SK-N-SH (cell line): ENCODE measurements at regions not wholly inside any gene's neighbourhood (a gene's known extent, or its start where the extent isn't known, plus 50 kb on each side); places are given as distances from the start of the nearest gene placed in this dataset.

Experiments
- CTCF ChIP-seq: fragments of 200-600 bp; sonication (generic); IDR thresholded peaks from 2 replicates; pipeline ENCODE4 v1.6.1; 2017; ENCODE audit warnings: antibody characterized with exemption, mild to moderate bottlenecking, moderate library complexity
- EP300 ChIP-seq, 2 experiments: IDR thresholded peaks; 2 replicates each; pipeline versions ENCODE4 v1.4.0 to v1.6.1; 2012; ENCODE audit warnings: borderline replicate concordance in 1 of 2, low read depth in 1 of 2, low read length in 1 of 2
- EZH2phosphoT487 ChIP-seq: fragments of 200-600 bp; sonication (generic); IDR thresholded peaks from 2 replicates; pipeline ENCODE4 v1.6.1; 2017; ENCODE audit warnings: low read depth, mixed run types, mild to moderate bottlenecking, antibody characterized with exemption, moderate library complexity, borderline replicate concordance
- FOXJ3 ChIP-seq: sonication (generic); formaldehyde crosslinking; IDR thresholded peaks from 2 replicates; pipeline ENCODE4 v1.5.1; 2020; ENCODE audit warnings: mild to moderate bottlenecking, missing genetic modification reagents
- MXI1 ChIP-seq: IDR thresholded peaks from 2 replicates; pipeline ENCODE4 v1.6.1; 2012; ENCODE audit warnings: mild to moderate bottlenecking, low read depth, low read length, improper control_type of control experiment
- NRF1 ChIP-seq: IDR thresholded peaks from 2 replicates; pipeline ENCODE4 v1.6.1; 2012; ENCODE audit warnings: low read depth, mild to moderate bottlenecking, low read length
- POLR2AphosphoS5 ChIP-seq: IDR thresholded peaks from 2 replicates; pipeline ENCODE4 v1.6.1; 2012; ENCODE audit warnings: low read depth, low read length
- RCOR1 ChIP-seq: fragments of 150-350 bp; IDR thresholded peaks from 2 replicates; pipeline ENCODE4 v1.6.1; 2017; ENCODE audit warnings: antibody characterized with exemption, low read length
- SMC3 ChIP-seq: IDR thresholded peaks from 2 replicates; pipeline ENCODE4 v1.6.1; 2012; ENCODE audit warnings: low read depth, low read length, improper control_type of control experiment
- YY1 ChIP-seq: IDR thresholded peaks from 2 replicates; pipeline ENCODE4 v1.4.0; 2012; ENCODE audit warnings: low read depth, mild to moderate bottlenecking

GRCh38 chr2:236348279-236348678 lies 84.1 kb upstream of the ASB18 start:
- TF ChIP-seq CTCF (no peak), RCOR1 (no peak), MXI1 (no peak), POLR2AphosphoS5 (no peak), FOXJ3 (CRISPR knock-in tag) (no peak), NRF1 (no peak), EP300 (IDR thresholded peaks at IDR 0.05; ENCODE audit: borderline replicate concordance in 1 of 2, low read depth in 1 of 2, low read length in 1 of 2) (no peak), YY1 (no peak), SMC3 (no peak), EZH2phosphoT487 (no peak)
